K562 (cell line): ENCODE measurements at regions not wholly inside any gene's neighbourhood (a gene's known extent, or its start where the extent isn't known, plus 50 kb on each side); places are given as distances from the start of the nearest gene placed in this dataset.
A peak's percentile ranks its signal among the peaks of the same experiment; 100 is the strongest.

Source experiments
- CBX5 ChIP-seq: IDR thresholded peaks from 2 replicates; pipeline ENCODE4 v1.6.1; 2014; ENCODE audit warnings: low read depth, borderline replicate concordance
- CHCHD3 ChIP-seq: fragments of 250-450 bp; sonication (Bioruptor Pico); IDR thresholded peaks from 2 replicates; pipeline ENCODE4 v2.1.2; 2022; ENCODE audit warnings: mild to moderate bottlenecking
- CREBBP ChIP-seq: IDR thresholded peaks from one replicate; pipeline ENCODE4 v1.6.1; 2012; ENCODE audit warnings: low read depth, mild to moderate bottlenecking, control low read depth, inconsistent platforms, low read length
- CTBP1 ChIP-seq: fragments of 450-650 bp; IDR thresholded peaks from 2 replicates; pipeline ENCODE4 v1.6.1; 2016; ENCODE audit warnings: borderline replicate concordance
- ELF2 ChIP-seq: fragments of 250-450 bp; sonication (Bioruptor Pico); IDR thresholded peaks from 2 replicates; pipeline ENCODE4 v1.5.0; 2021; ENCODE audit warnings: mild to moderate bottlenecking
- GTF2E2 ChIP-seq: fragments of 200-800 bp; sonication (Bioruptor generic); IDR thresholded peaks from 2 replicates; pipeline ENCODE4 v1.6.1; 2016; ENCODE audit warnings: missing genetic modification characterization, missing compliant biosample characterization
- MTA1 ChIP-seq: fragments of 450-650 bp; IDR thresholded peaks from 2 replicates; pipeline ENCODE4 v1.6.1; 2017; ENCODE audit warnings: borderline replicate concordance
- NFE2 ChIP-seq: IDR thresholded peaks from 2 replicates; pipeline ENCODE4 v1.6.1; 2014; ENCODE audit warnings: antibody characterized with exemption, low read depth
- NONO ChIP-seq, 2 experiments: fragments of 200-400 bp in 1 of 2; fragments of 450-650 bp in 1 of 2; formaldehyde crosslinking in 1 of 2; IDR thresholded peaks; 2 replicates each; pipeline ENCODE4 v1.6.1; 2017; ENCODE audit warnings: low read depth in 2 of 2, mild to moderate bottlenecking in 2 of 2, moderate library complexity in 2 of 2, low read length in 1 of 2
- PHTF2 ChIP-seq: fragments of 250-450 bp; sonication (Bioruptor Pico); IDR thresholded peaks from 2 replicates; pipeline ENCODE4 v1.5.0; 2021; ENCODE audit warnings: mild to moderate bottlenecking
- REST ChIP-seq, 2 experiments: fragments of 450-650 bp; formaldehyde crosslinking in 1 of 2; IDR thresholded peaks; 2 replicates each; pipeline versions ENCODE4 v1.4.0 to v1.6.1; 2014 to 2020; ENCODE audit warnings: mild to moderate bottlenecking in 2 of 2, borderline replicate concordance in 1 of 2, low read depth in 1 of 2
- SOX6 ChIP-seq: fragments of 450-650 bp; IDR thresholded peaks from 2 replicates; pipeline ENCODE4 v1.6.1; 2014; ENCODE audit warnings: mild to moderate bottlenecking
- TGIF2 ChIP-seq: sonication (generic); formaldehyde crosslinking; IDR thresholded peaks from 2 replicates; pipeline ENCODE4 v1.8.1; 2022; ENCODE audit warnings: mild to moderate bottlenecking, missing genetic modification reagents, moderate library complexity
- ZNF445 ChIP-seq: fragments of 250-450 bp; sonication (Bioruptor Pico); IDR thresholded peaks from 2 replicates; pipeline ENCODE4 v1.4.0; 2020; ENCODE audit warnings: low read depth, mild to moderate bottlenecking, moderate library complexity
- TF ChIP-seq, protein P1 (sequence below), 2 experiments: fragments of 450-650 bp in 1 of 2; sonication (generic) in 1 of 2; formaldehyde crosslinking; conservative IDR thresholded peaks; 2 replicates each; pipeline versions ENCODE4 v1.4.0 to v1.8.1; 2020 to 2022; ENCODE audit warnings: mild to moderate bottlenecking in 1 of 2, missing genetic modification reagents in 1 of 2

DNA sequence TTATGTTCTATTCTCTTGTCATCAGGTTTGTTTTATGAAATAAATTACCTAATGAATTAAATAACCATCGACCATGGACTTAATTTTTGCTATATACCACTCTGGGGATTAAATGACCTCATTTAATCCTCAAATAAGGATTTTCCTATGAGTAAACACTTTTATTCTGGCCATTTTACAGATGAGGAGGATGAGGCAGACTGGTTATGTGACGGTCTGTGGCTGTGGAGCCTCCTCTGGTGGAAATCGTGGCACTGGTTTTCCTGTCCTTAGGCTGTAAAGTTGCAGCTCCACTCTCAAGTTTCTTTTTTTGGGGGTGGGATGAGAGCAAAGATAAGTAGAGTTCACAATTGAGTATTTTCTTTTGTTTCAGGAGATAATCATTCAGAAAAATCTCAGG is 105.2 kb downstream of the XCL2 start (continued):
- TF ChIP-seq REST (IDR thresholded peaks at IDR 0.05; ENCODE audit: borderline replicate concordance) (peak; percentile 25; the same call in 1 of the 2 replicates), REST (CRISPR knock-in tag; IDR thresholded peaks at IDR 0.05; ENCODE audit: low read depth) (no peak), ZNF445 (no peak), SOX6 (no peak), CREBBP (no peak), CBX5 (no peak), TGIF2 (CRISPR knock-in tag) (no peak), NFE2 (no peak), ELF2 (no peak), NONO (IDR thresholded peaks at IDR 0.05; ENCODE audit: low read depth in 2 of 2, low read length in 1 of 2) (no peak), MTA1 (no peak), GTF2E2 (tag) (no peak), CHCHD3 (CRISPR knock-in tag) (no peak), CTBP1 (no peak), PHTF2 (CRISPR knock-in tag) (no peak)
- TF ChIP-seq, protein P1, sequence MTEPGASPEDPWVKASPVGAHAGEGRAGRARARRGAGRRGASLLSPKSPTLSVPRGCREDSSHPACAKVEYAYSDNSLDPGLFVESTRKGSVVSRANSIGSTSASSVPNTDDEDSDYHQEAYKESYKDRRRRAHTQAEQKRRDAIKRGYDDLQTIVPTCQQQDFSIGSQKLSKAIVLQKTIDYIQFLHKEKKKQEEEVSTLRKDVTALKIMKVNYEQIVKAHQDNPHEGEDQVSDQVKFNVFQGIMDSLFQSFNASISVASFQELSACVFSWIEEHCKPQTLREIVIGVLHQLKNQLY (CRISPR knock-in tag; conservative IDR thresholded peaks at IDR 0.05): no peak
